ENCODE measurements at regions not wholly inside any gene's neighbourhood (a gene's known extent, or its start where the extent isn't known, plus 50 kb on each side); places are given as distances from the start of the nearest gene placed in this dataset.
"Not testable (repeated sequence)": the region's sequence is repeated elsewhere in the genome, so short reads cannot be mapped to it uniquely, and the experiment has no call there.

DNA sequence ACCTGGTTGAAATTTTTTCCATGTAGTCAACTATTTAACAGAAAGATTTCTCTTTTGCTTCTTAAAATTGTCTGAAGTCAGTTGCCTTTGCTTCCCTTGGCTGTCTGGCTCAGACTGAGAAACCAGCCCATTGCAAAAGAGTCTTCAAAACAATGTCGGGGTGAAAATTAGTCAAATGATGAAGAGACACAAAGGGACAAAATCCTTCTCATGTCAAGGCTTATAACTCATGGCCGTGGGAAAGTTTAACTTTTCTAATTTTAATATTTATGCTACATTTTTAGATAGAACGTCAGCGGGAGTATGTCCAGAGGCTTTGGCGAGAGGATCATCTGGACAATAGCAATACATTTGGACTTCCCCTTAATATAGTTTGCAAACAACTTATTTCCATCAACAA, 127.2 kb downstream of the CD164 start:
- no peak for TF ChIP-seq CTCF (IDR thresholded peaks at IDR 0.05; ENCODE audit: control extremely low read depth, extremely low read depth, low read depth, missing control alignments)
- DNase-seq (ENCODE audit: extremely low spot score), result no peak
- POLR2A ChIA-PET, result no interaction called here
- CTCF ChIA-PET, result interaction anchor here (0.7 to 2.2 kb wide), 3 partner anchors 13 to 19 kb away, joined by 3 to 7 read pairs (median 4); no protein-coding TSS in a partner anchor

GRCh38 chr6:109253366-109253765, 128.9 kb downstream of the CD164 start:
- no peak for TF ChIP-seq CTCF (IDR thresholded peaks at IDR 0.05; ENCODE audit: control extremely low read depth, extremely low read depth, low read depth, missing control alignments)
- no peak for DNase-seq (ENCODE audit: extremely low spot score)
- POLR2A ChIA-PET, result no interaction called here
- CTCF ChIA-PET, result interaction anchor here (1.6 to 2.2 kb wide), 2 partner anchors 17 to 130 kb away, joined by 4 to 7 read pairs; no protein-coding TSS in a partner anchor

DNA sequence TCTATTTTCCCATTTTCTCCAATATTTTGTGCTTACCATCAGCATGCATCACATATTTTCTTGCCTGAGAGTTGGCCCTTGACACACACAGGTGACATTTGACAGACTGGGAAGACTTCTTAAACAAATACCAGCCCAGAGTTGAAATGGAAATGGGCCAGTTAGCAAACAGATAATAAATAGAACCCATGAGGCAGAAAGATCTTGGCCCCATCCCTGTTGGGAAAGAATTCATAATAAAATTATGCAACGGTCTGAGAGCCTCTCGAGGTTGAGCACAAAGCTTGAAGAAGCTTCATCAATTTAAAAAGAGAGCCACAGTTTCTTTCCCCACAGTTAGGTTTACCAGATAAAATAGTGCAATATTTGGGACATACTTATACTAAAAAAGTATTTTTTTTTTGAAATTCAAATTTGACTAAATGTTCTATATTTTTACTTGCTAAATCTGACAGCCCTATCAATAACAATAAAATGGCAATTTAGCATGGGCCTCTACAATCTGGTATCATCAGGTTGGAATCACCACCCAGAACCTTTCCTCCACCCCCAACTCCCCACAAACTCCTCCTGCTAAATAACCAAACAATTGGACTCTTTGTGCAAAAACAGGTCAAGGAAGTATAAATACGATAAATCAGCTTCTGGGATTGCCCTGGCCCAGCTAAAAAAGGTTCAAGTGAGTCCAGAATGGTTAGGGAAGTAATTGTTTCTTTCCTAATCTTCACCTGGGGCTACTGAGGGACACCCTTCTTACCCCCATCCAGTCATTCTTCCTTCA, 129.8 kb downstream of the CD164 start:
- CTCF ChIA-PET, result interaction anchor here (1.6 kb wide), 1 partner anchor 130 kb away, joined by 4 read pairs; no protein-coding TSS in a partner anchor
- POLR2A ChIA-PET, result no interaction called here
- no peak for DNase-seq (ENCODE audit: extremely low spot score)
- TF ChIP-seq CTCF (IDR thresholded peaks at IDR 0.05; ENCODE audit: control extremely low read depth, extremely low read depth, low read depth, missing control alignments), result no peak

DNA sequence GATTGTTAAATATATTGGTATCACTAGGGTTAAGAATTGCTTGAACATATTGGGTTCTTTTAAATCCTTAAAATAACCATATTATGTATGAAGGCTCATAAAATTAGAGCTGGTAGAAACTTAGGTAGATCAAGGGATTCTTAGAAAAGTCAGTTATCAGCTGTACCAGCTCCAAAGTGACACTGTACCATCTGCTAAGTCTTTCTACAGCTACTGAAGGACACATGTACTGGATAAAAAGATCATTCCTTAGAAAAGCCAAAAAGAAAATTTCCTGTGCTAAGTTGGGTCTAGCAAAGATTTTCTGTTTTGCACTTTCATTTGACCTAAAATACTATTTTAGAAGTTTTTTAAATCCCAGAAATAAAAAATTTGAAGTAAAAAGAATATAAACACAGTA, 130.4 kb downstream of the CD164 start:
- no peak for TF ChIP-seq CTCF (IDR thresholded peaks at IDR 0.05; ENCODE audit: control extremely low read depth, extremely low read depth, low read depth, missing control alignments)
- CTCF ChIA-PET, result no interaction called here
- DNase-seq (ENCODE audit: extremely low spot score), result no peak
- POLR2A ChIA-PET, result no interaction called here

- POLR2A ChIA-PET; CTCF ChIA-PET; DNase-seq (ENCODE audit: extremely low spot score): not testable (repeated sequence)
These were observed 131.6 kb downstream of the CD164 start for GRCh38 chr6:109250544-109251156.

DNA sequence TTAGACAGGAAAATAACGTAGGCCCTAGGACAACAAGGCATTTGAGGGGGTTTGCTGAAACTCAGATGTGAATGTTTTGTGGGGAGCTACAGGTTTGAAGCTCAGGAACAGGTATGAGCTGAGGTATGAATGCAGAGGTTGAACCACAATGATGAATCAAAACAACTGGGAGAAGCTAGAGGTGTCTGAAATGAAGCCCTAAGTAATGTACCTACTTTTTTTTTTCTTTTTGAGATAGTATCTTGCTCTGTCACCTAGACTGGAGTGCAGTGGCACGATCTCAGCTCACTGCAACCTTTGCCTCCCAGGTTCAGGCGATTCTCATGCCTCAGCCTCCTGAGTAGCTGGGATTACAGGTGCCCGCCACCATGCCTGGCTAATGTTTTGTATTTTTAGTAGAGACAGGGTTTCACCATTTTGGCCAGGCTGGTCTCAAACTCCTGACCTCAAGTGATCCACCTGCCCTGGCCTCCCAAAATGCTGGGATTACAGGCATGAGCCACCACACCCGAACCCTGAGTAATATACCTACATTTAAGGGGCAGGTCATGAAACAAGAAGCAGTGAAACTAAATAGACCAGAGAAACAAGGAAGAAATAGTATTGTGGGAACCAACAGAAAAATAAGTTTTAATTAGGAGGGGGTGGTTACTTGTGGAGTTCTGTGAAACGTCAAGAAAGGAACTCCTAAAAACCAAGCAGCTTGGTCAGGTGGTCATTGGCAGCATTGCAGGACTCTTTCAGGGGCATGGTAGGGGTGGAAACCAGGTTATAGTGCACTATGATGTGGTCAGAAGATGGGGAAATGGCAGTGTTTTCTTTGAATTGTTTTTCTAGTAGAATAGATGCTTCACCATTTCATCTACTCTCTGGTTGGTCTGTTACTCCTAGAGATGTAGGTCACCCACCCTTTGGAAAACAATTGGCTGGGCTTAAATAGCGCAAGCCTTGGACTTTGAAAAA, 138.1 kb downstream of the CD164 start:
- CTCF ChIA-PET, result interaction anchor here (1.6 kb wide), 1 partner anchor 14 kb away, joined by 4 read pairs; no protein-coding TSS in a partner anchor
- TF ChIP-seq CTCF (IDR thresholded peaks at IDR 0.05; ENCODE audit: control extremely low read depth, extremely low read depth, low read depth, missing control alignments), result no peak
- no peak for DNase-seq (ENCODE audit: extremely low spot score)
- POLR2A ChIA-PET, result no interaction called here

All from GM10248 (cell line).